Panc1 (cell line): ENCODE measurements at regions not wholly inside any gene's neighbourhood (a gene's known extent, or its start where the extent isn't known, plus 50 kb on each side); places are given as distances from the start of the nearest gene placed in this dataset.

Experiments used
- ATAC-seq: fragments of 200-7000 bp; cut with Tn5 transposase; 2 replicates; pipeline ENCODE4 v1.9.1; 2020; ENCODE audit warnings: mild to moderate bottlenecking, moderate library complexity
- BruUV-seq: library from RNA; stranded (reverse); fragments of 400-500 nt; replicated peaks from 2 replicates; lab custom pipeline; 2021; lab: Mats Ljungman, UMichigan
- CTCF ChIA-PET: fragments of 300-600 bp; sonication (Branson Sonifier 250); formaldehyde crosslinking; loops from one replicate; lab custom pipeline; 2022; ENCODE audit warnings: antibody characterized with exemption; lab: Charles Lee
- POLR2A ChIA-PET: fragments of 300-600 bp; sonication (Branson Sonifier 250); formaldehyde crosslinking; loops from one replicate; lab custom pipeline; 2022; ENCODE audit warnings: antibody characterized with exemption; lab: Charles Lee
- DNase-seq: peaks from one replicate; pipeline ENCODE4 v3.0.0-alpha.2; 2010; ENCODE audit warnings: low read depth, low spot score
- H3K27ac ChIP-seq: 2 replicates; pipeline ENCODE4 v1.5.1; 2011; ENCODE audit warnings: mild to moderate bottlenecking, low read length, inconsistent platforms
- H3K27me3 ChIP-seq: fragments of 200-500 bp; sonication (Bioruptor generic); 2 replicates; pipeline ENCODE4 v1.6.0; 2014; ENCODE audit warnings: low read length, inconsistent platforms; ENCODE audit not compliant: control insufficient read depth, insufficient read depth
- H3K36me3 ChIP-seq: fragments of 200-500 bp; sonication (Bioruptor generic); 2 replicates; pipeline ENCODE4 v1.5.1; 2014; ENCODE audit warnings: inconsistent platforms, mild to moderate bottlenecking, low read length, moderate library complexity; ENCODE audit not compliant: control insufficient read depth, insufficient read depth
- H3K4me1 ChIP-seq: 2 replicates; pipeline ENCODE4 v1.5.1; 2011; ENCODE audit warnings: inconsistent platforms, mild to moderate bottlenecking, low read length, moderate library complexity; ENCODE audit not compliant: control insufficient read depth, insufficient read depth
- H3K4me3 ChIP-seq, 2 experiments: 2 replicates each; pipeline ENCODE4 v1.5.1; 2011 to 2012; ENCODE audit warnings: low read depth in 2 of 2, low read length in 2 of 2, mild to moderate bottlenecking in 2 of 2, inconsistent platforms in 1 of 2, moderate library complexity in 1 of 2
- H3K9me3 ChIP-seq: fragments of 200-500 bp; sonication (Bioruptor generic); 2 replicates; pipeline ENCODE4 v1.5.1; 2014; ENCODE audit warnings: low read depth, mild to moderate bottlenecking, inconsistent platforms, low read length, moderate library complexity; ENCODE audit not compliant: control insufficient read depth, insufficient read depth
- CTCF ChIP-seq: fragments of 450-650 bp; IDR thresholded peaks from 2 replicates; pipeline ENCODE4 v1.5.1; 2017; ENCODE audit warnings: mild to moderate bottlenecking
- POLR2AphosphoS5 ChIP-seq: IDR thresholded peaks from 2 replicates; pipeline ENCODE4 v1.6.1; 2012; ENCODE audit warnings: mild to moderate bottlenecking, low read depth, low read length, moderate library complexity
- REST ChIP-seq, 2 experiments: IDR thresholded peaks; 2 replicates each; pipeline ENCODE4 v1.6.1; 2011 to 2012; ENCODE audit warnings: low read depth in 2 of 2, control low read depth in 1 of 2, low read length in 1 of 2, mild to moderate bottlenecking in 1 of 2, moderate library complexity in 1 of 2; ENCODE audit not compliant: insufficient read depth in 1 of 2
- SIN3A ChIP-seq: IDR thresholded peaks from 2 replicates; pipeline ENCODE4 v1.6.1; 2012; ENCODE audit warnings: low read depth, mild to moderate bottlenecking, low read length, moderate library complexity, borderline replicate concordance; ENCODE audit not compliant: insufficient read depth
- TCF7L2 ChIP-seq: IDR thresholded peaks from 2 replicates; pipeline ENCODE4 v1.6.1; 2011; ENCODE audit warnings: mild to moderate bottlenecking, low read depth, low read length, inconsistent platforms
- in situ Hi-C: cut with HindIII; loops from 2 replicates; pipeline ENCODE4 v1.10.0; 2016; ENCODE audit warnings: low sequenced_read_pairs, low pct_unique_long_range_greater_than_20kb
- intact Hi-C: fragments of 100-400 bp; cut with micrococcal nuclease; formaldehyde crosslinking; loops from one replicate; pipeline ENCODE4 v1.10.0; 2022; ENCODE audit not compliant: unreplicated experiment

GRCh38 chr17:31663576-31663975 lies 195.5 kb downstream of the COPRS start:
- ChIA-PET CTCF (no interaction called here), POLR2A (interaction anchor here (0.6 kb wide), 2 partner anchors 9 to 44 kb away, joined by 4 to 5 read pairs; no protein-coding TSS in a partner anchor)
- no peaks in the 10 kb centered on the region for H3K36me3 ChIP-seq
- H3K27me3 ChIP-seq, result no peaks in the 10 kb centered on the region
- H3K4me3 ChIP-seq, result no peak overlapping the region
- H3K9me3 ChIP-seq, result peaks cover 20% of the 10 kb centered on the region; the same call in 1 of the 2 replicates
- H3K27ac ChIP-seq, result no peak overlapping the region
- in situ Hi-C loops (no loop called here), intact Hi-C loops (no loop called here)
- no TSS peak for BruUV-seq
- DNase-seq (no peak), ATAC-seq (no peak)
- TF ChIP-seq POLR2AphosphoS5, result no peak
- TF ChIP-seq CTCF, result no peak
- TF ChIP-seq REST (IDR thresholded peaks at IDR 0.05; ENCODE audit: insufficient read depth in 1 of 2, low read depth in 2 of 2, low read length in 1 of 2), result no peak
- no peak for TF ChIP-seq SIN3A
- TF ChIP-seq TCF7L2, result no peak
- H3K4me1 ChIP-seq, result no peaks in the 10 kb centered on the region

- no peak for DNase-seq
- no peaks in the 10 kb centered on the region for H3K4me1 ChIP-seq
- no TSS peak for BruUV-seq
- intact Hi-C loops, result no loop called here
- no peak overlapping the region for H3K4me3 ChIP-seq
- ChIA-PET CTCF (no interaction called here), POLR2A (no interaction called here)
- in situ Hi-C loops, result no loop called here
- ATAC-seq, result no peak
- H3K27me3 ChIP-seq, result no peaks in the 10 kb centered on the region
- no peaks in the 10 kb centered on the region for H3K36me3 ChIP-seq
- peaks cover 20% of the 10 kb centered on the region; the same call in 1 of the 2 replicates for H3K9me3 ChIP-seq
- H3K27ac ChIP-seq, result no peak overlapping the region
- TF ChIP-seq SIN3A, result no peak
- TF ChIP-seq REST (IDR thresholded peaks at IDR 0.05; ENCODE audit: insufficient read depth in 1 of 2, low read depth in 2 of 2, low read length in 1 of 2), result no peak
- TF ChIP-seq POLR2AphosphoS5, result no peak
- TF ChIP-seq CTCF, result no peak
- TF ChIP-seq TCF7L2, result no peak
These were observed 198.4 kb downstream of the COPRS start for GRCh38 chr17:31660684-31661083.
